ENCODE measurements at regions not wholly inside any gene's neighbourhood (a gene's known extent, or its start where the extent isn't known, plus 50 kb on each side); places are given as distances from the start of the nearest gene placed in this dataset.

GRCh38 chr2:151181524-151181923, 80.1 kb downstream of the RBM43 start:
- TF ChIP-seq SIN3A (IDR thresholded peaks at IDR 0.05; ENCODE audit: low read depth) (no peak), TCF7L2 (IDR thresholded peaks at IDR 0.05; ENCODE audit: borderline replicate concordance, extremely low read depth, insufficient read depth, insufficient read length) (no peak), EZH2 (IDR thresholded peaks at IDR 0.05) (no peak), CEBPB (IDR thresholded peaks at IDR 0.05; ENCODE audit: low read depth) (no peak), REST (IDR thresholded peaks at IDR 0.05; ENCODE audit: low read depth) (no peak), ZFX (IDR thresholded peaks at IDR 0.05) (no peak), POLR2AphosphoS5 (IDR thresholded peaks at IDR 0.05; ENCODE audit: low read depth, low read length) (no peak), ELF1 (IDR thresholded peaks at IDR 0.05; ENCODE audit: borderline replicate concordance, low read depth) (no peak), EGR1 (IDR thresholded peaks at IDR 0.05; ENCODE audit: low read depth) (no peak), FOSL1 (IDR thresholded peaks at IDR 0.05; ENCODE audit: low read depth) (no peak), ATF3 (IDR thresholded peaks at IDR 0.05) (no peak), MAX (IDR thresholded peaks at IDR 0.05) (no peak), JUND (IDR thresholded peaks at IDR 0.05) (no peak), SRF (IDR thresholded peaks at IDR 0.05; ENCODE audit: low read depth) (no peak), SP1 (IDR thresholded peaks at IDR 0.05; ENCODE audit: low read depth) (no peak), YY1 (IDR thresholded peaks at IDR 0.05; ENCODE audit: extremely low read depth, insufficient replicate concordance, low read depth, low read length) (no peak), ZBTB33 (IDR thresholded peaks at IDR 0.05; ENCODE audit: extremely low read depth, insufficient replicate concordance, low read length) (no peak)
- RAD21 ChIA-PET (ENCODE audit: low non-redundant PET in 1 of 2, low total read pairs in 2 of 2, uncharacterized antibody in 2 of 2, unreplicated experiment in 2 of 2) = no interaction called here
- Histone ChIP-seq H3K9ac (ENCODE audit: low read length) (no peak overlapping the region), H3K4me1 (ENCODE audit: control insufficient read depth in 1 of 2, insufficient read depth in 2 of 2, low read length in 2 of 2) (no peaks in the 10 kb centered on the region), H2AFZ (ENCODE audit: low read depth, low read length, poor library complexity, severe bottlenecking) (no peak overlapping the region), H3K4me2 (ENCODE audit: low read length) (no peak overlapping the region), H4K20me1 (ENCODE audit: insufficient read depth) (no peaks in the 10 kb centered on the region), H3K4me3 (replicated peaks in 1 of 2; ENCODE audit: low read depth in 1 of 2, low read length in 2 of 2) (no peak overlapping the region), H3K27me3 (ENCODE audit: insufficient read depth, low read length) (no peaks in the 10 kb centered on the region), H3K36me3 (ENCODE audit: control insufficient read depth in 1 of 2, insufficient read depth in 2 of 2, low read length in 2 of 2) (no peaks in the 10 kb centered on the region), H3K27ac (ENCODE audit: low read depth, low read length) (no peak overlapping the region), H3K9me3 (ENCODE audit: control insufficient read depth in 1 of 2, insufficient read depth in 1 of 2, low read depth in 1 of 2, low read length in 2 of 2) (no peaks in the 10 kb centered on the region), H3K9me2 (ENCODE audit: insufficient read depth) (no peaks in the 10 kb centered on the region), H3K79me2 (ENCODE audit: insufficient read depth, low read length) (no peaks in the 10 kb centered on the region)
- DNase-seq (ENCODE audit: low read depth, low spot score) (no peak), ATAC-seq (no peak)
- intact Hi-C loops (cut with micrococcal nuclease) = no loop called here
- POLR2A ChIA-PET = no interaction called here
- CTCF ChIA-PET = no interaction called here
- BruUV-seq (replicated peaks) = no TSS peak
